ENCODE measurements at regions not wholly inside any gene's neighbourhood (a gene's known extent, or its start where the extent isn't known, plus 50 kb on each side); places are given as distances from the start of the nearest gene placed in this dataset.

- TF ChIP-seq MLLT1 (IDR thresholded peaks at IDR 0.05), result no peak
- no peak for TF ChIP-seq CEBPZ (IDR thresholded peaks at IDR 0.05; ENCODE audit: borderline replicate concordance, low read depth, low read length)
- TF ChIP-seq ZNF239 (CRISPR knock-in tag; IDR thresholded peaks at IDR 0.05), result no peak
- TF ChIP-seq ZKSCAN3 (CRISPR knock-in tag; IDR thresholded peaks at IDR 0.05), result no peak
- no peak for TF ChIP-seq ZFPM2 (CRISPR knock-in tag; IDR thresholded peaks at IDR 0.05)
- no peak for TF ChIP-seq ZZZ3 (IDR thresholded peaks at IDR 0.05)
- no peak for TF ChIP-seq SFPQ (IDR thresholded peaks at IDR 0.05; ENCODE audit: low read depth, low read length)
Observed at GRCh38 chr3:81303321-81303720, 458.1 kb downstream of the GBE1 start (continued).

Measured in K562 (cell line).